K562 (cell line): ENCODE measurements at regions not wholly inside any gene's neighbourhood (a gene's known extent, or its start where the extent isn't known, plus 50 kb on each side); places are given as distances from the start of the nearest gene placed in this dataset.

ENCODE experiments used
- ATAC-seq: fragments of 200-7000 bp; cut with Tn5 transposase; 3 replicates; pipeline ENCODE4 v1.9.1; 2020; ENCODE audit warnings: moderate library complexity
- BruUV-seq: library from RNA; stranded (reverse); fragments of 400-500 nt; replicated peaks from 2 replicates; lab custom pipeline; 2021; lab: Mats Ljungman, UMichigan
- CTCF ChIA-PET: fragments of 300-600 bp; formaldehyde crosslinking; extraction: SDS; loops from one replicate; lab custom pipeline; 2021; ENCODE audit warnings: low intra/inter-chr PET ratio; lab: Yijun Ruan, JAX
- POLR2A ChIA-PET: fragments of 300-600, 350-650 bp; sonication (Branson Sonifier 250); formaldehyde crosslinking; extraction: SDS; loops from one replicate; lab custom pipeline; 2021; ENCODE audit warnings: antibody characterized with exemption, inconsistent platforms; lab: Yijun Ruan, JAX
- DNase-seq, 4 experiments: peaks; one replicate each; pipeline versions ENCODE4 v3.0.0 to v3.0.0-alpha.2; 2011 to 2018; ENCODE audit warnings: low spot score in 3 of 4, mixed read lengths in 3 of 4; ENCODE audit errors: extremely low read depth in 1 of 4
- FAIRE-seq: peaks from 2 replicates; lab custom pipeline; 2011; peaks lifted over from hg19 to GRCh38; lab: Jason Lieb, UNC
- H2AFZ ChIP-seq: 2 replicates; pipeline ENCODE4 v1.6.0; 2011; ENCODE audit warnings: low read depth, low read length, control low read depth, inconsistent platforms
- H3K27ac ChIP-seq: fragments of 200-600 bp; 3 replicates; pipeline ENCODE4 v1.8.0; 2011; ENCODE audit warnings: low read depth, mild to moderate bottlenecking, control low read depth, inconsistent platforms, low read length, moderate library complexity, mixed read lengths; ENCODE audit errors: extremely low read depth
- H3K27me3 ChIP-seq, 2 experiments: fragments of 300-600 bp in 1 of 2; 2 replicates in 1 of 2; 3 replicates in 1 of 2; pipeline versions ENCODE4 v1.6.0 to v1.8.0; 2011; ENCODE audit warnings: inconsistent platforms in 2 of 2, low read length in 2 of 2, mild to moderate bottlenecking in 1 of 2, mixed read lengths in 1 of 2, moderate library complexity in 1 of 2; ENCODE audit not compliant: control insufficient read depth in 2 of 2, insufficient read depth in 2 of 2
- H3K36me3 ChIP-seq: fragments of 300-600 bp; 3 replicates; pipeline ENCODE4 v1.8.0; 2011; ENCODE audit warnings: mild to moderate bottlenecking, low read length, inconsistent platforms; ENCODE audit not compliant: control insufficient read depth, insufficient read depth
- H3K4me1 ChIP-seq, 2 experiments: fragments of 200-600 bp in 1 of 2; replicated peaks in 1 of 2; 2 replicates in 1 of 2; 3 replicates in 1 of 2; pipeline versions ENCODE4 v1.5.1 to v1.8.0; 2011; ENCODE audit warnings: inconsistent platforms in 2 of 2, low read length in 2 of 2, mild to moderate bottlenecking in 1 of 2, mixed read lengths in 1 of 2, moderate library complexity in 1 of 2; ENCODE audit not compliant: control insufficient read depth in 2 of 2, insufficient read depth in 2 of 2
- H3K4me2 ChIP-seq: 2 replicates; pipeline ENCODE4 v1.6.1; 2011; ENCODE audit warnings: low read length, control low read depth, inconsistent platforms, mixed read lengths; ENCODE audit not compliant: insufficient read depth
- H3K4me3 ChIP-seq: fragments of 200-600 bp; sonication (generic), shearing (Covaris generic); 2 replicates; pipeline ENCODE4 v1.5.1; 2016; ENCODE audit warnings: control low read depth, inconsistent platforms
- H3K79me2 ChIP-seq: fragments of 200-600 bp; 3 replicates; pipeline ENCODE4 v1.8.0; 2011; ENCODE audit warnings: low read length, inconsistent platforms; ENCODE audit not compliant: control insufficient read depth, insufficient read depth
- H3K9ac ChIP-seq, 2 experiments: 2 replicates each; pipeline versions ENCODE4 v1.6.0 to v1.6.1; 2011; ENCODE audit warnings: low read depth in 2 of 2, low read length in 2 of 2, control low read depth in 1 of 2, inconsistent platforms in 1 of 2, mild to moderate bottlenecking in 1 of 2, mixed read lengths in 1 of 2; ENCODE audit not compliant: insufficient read depth in 1 of 2
- H3K9me1 ChIP-seq: one replicate; pipeline ENCODE4 v1.6.0; 2011; ENCODE audit warnings: inconsistent platforms, mild to moderate bottlenecking, low read length, moderate library complexity; ENCODE audit not compliant: control insufficient read depth, insufficient read depth
- H3K9me3 ChIP-seq: replicated peaks from 2 replicates; pipeline ENCODE4 v1.5.1; 2011; ENCODE audit warnings: low read depth, low read length, inconsistent platforms; ENCODE audit not compliant: control insufficient read depth, insufficient read depth
- H4K20me1 ChIP-seq: replicated peaks from 2 replicates; pipeline ENCODE4 v1.6.1; 2011; ENCODE audit warnings: low read length, inconsistent platforms, mixed read lengths; ENCODE audit not compliant: control insufficient read depth, insufficient read depth
- ASH1L ChIP-seq: fragments of 450-650 bp; IDR thresholded peaks from 2 replicates; pipeline ENCODE4 v1.6.1; 2018; ENCODE audit warnings: borderline replicate concordance, mild to moderate bottlenecking, low read depth; ENCODE audit not compliant: partially characterized antibody
- ETV1 ChIP-seq: fragments of 450-650 bp; conservative IDR thresholded peaks from 2 replicates; pipeline ENCODE4 v1.6.1; 2016; ENCODE audit warnings: missing genetic modification characterization, control low read depth, low read depth, missing compliant biosample characterization
- FOSL1 ChIP-seq: fragments of 200-800 bp; sonication (Bioruptor generic); conservative IDR thresholded peaks from 2 replicates; pipeline ENCODE4 v1.6.1; 2016; ENCODE audit warnings: missing genetic modification characterization, missing compliant biosample characterization
- HOMEZ ChIP-seq: fragments of 250-450 bp; sonication (Bioruptor Pico); IDR thresholded peaks from 2 replicates; pipeline ENCODE4 v1.4.0; 2020; ENCODE audit warnings: mild to moderate bottlenecking, moderate library complexity
- RFX1 ChIP-seq: fragments of 450-650 bp; IDR thresholded peaks from 2 replicates; pipeline ENCODE4 v1.6.1; 2016; ENCODE audit warnings: mild to moderate bottlenecking, moderate library complexity
- TAL1 ChIP-seq: fragments of 450-650 bp; IDR thresholded peaks from 2 replicates; pipeline ENCODE4 v1.6.1; 2016; ENCODE audit warnings: mild to moderate bottlenecking
- ZNF24 ChIP-seq: fragments of 450-650 bp; IDR thresholded peaks from 2 replicates; pipeline ENCODE4 v1.6.1; 2016
- ZNF589 ChIP-seq: fragments of 200-800 bp; sonication (Bioruptor generic); IDR thresholded peaks from 2 replicates; pipeline ENCODE4 v1.6.1; 2016; ENCODE audit warnings: low read depth, missing genetic modification characterization, missing compliant biosample characterization
- ZNF79 ChIP-seq: fragments of 250-450 bp; sonication (Bioruptor Pico); IDR thresholded peaks from 2 replicates; pipeline ENCODE4 v1.4.0; 2020; ENCODE audit warnings: low read depth, mild to moderate bottlenecking, moderate library complexity
- WGBS: fragments of 100-300 bp; shearing (Covaris generic); methylation state at CpG from one replicate; pipeline ENCODE4 v1.1.6; 2016; ENCODE audit warnings: low coverage, mixed read lengths; ENCODE audit not compliant: insufficient coverage; ENCODE audit errors: missing lambda C conversion rate; 5-methylcytosine and 5-hydroxymethylcytosine counted together
- in situ Hi-C: fragments of 300-500 bp; cut with MboI; formaldehyde crosslinking; loops from 4 replicates; pipeline ENCODE4 v1.15.0; 2018; ENCODE audit warnings: inconsistent platforms, mixed read lengths
- intact Hi-C: fragments of 100-400 bp; cut with micrococcal nuclease; formaldehyde crosslinking; loops from 2 replicates; pipeline ENCODE4 v1.14.2; 2022
- TF ChIP-seq, protein P1 (sequence below): sonication (generic); formaldehyde crosslinking; IDR thresholded peaks from 2 replicates; pipeline ENCODE4 v1.8.0; 2023; ENCODE audit warnings: mild to moderate bottlenecking, missing genetic modification reagents
- TF ChIP-seq, protein P2 (sequence below): fragments of 450-650 bp; IDR thresholded peaks from 2 replicates; pipeline ENCODE4 v1.6.1; 2017; ENCODE audit warnings: mild to moderate bottlenecking, moderate library complexity

DNA sequence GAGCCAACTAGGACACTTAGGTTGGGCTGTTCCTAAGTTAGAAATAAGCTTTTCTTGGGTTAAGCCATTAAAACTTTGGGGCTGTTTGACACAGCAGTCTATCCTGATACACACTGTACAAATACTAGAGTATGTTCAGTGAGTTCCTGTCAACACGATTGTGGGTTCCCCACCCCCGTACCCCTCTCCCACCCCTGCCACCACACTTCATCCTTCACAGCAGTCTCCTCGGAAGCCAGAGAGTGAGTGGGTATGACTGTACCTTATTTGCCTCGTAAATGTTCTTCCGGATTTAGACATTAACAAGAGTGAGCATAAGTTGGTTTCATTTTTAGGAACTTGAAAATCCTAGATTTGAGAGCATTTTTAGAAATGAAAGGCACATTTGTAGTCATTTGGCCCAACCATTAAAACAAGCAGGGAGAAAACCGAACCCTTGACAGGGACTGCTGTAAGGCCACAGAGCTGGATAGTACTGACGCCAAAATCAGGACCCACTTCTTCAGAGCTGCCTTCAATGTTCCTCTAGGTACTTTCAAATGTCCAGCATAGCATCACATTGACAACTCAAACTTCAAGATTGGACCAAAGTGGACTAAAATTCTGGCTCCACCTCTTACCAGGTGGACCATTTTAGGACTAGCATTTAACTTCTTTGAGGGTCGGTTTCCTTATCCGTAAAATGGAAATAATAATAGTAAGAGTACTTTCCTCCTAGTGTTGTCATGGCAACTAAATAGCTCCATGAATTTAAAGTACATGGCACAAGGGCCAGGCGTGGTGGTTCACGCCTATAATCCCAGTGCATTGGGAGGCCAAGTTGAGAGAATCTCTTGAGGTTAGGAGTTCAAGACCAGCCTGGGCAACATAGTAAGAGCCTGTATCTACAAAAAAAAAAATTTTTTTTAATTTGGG, 166.3 kb upstream of the SERTAD2 start:
- Histone ChIP-seq H2AFZ (peak overlapping the region; percentile 82), H4K20me1 (no peaks in the 10 kb centered on the region), H3K27ac (no peak overlapping the region), H3K9me1 (no peaks in the 10 kb centered on the region), H3K4me2 (peak overlapping the region; percentile 22; the same call in 1 of the 2 replicates), H3K9ac (no peak overlapping the region), H3K9me3 (no peaks in the 10 kb centered on the region), H3K27me3 (no peaks in the 10 kb centered on the region), H3K4me1 (peaks cover 6 to 35% of the 10 kb centered on the region in 2 experiments; a peak in 4 of 5 replicates), H3K79me2 (no peaks in the 10 kb centered on the region), H3K4me3 (no peak overlapping the region), H3K36me3 (no peaks in the 10 kb centered on the region)
- no peak for TF ChIP-seq ASH1L
- no peak for TF ChIP-seq ZNF79 (CRISPR knock-in tag)
- no peak for TF ChIP-seq HOMEZ
- TF ChIP-seq, protein P1, sequence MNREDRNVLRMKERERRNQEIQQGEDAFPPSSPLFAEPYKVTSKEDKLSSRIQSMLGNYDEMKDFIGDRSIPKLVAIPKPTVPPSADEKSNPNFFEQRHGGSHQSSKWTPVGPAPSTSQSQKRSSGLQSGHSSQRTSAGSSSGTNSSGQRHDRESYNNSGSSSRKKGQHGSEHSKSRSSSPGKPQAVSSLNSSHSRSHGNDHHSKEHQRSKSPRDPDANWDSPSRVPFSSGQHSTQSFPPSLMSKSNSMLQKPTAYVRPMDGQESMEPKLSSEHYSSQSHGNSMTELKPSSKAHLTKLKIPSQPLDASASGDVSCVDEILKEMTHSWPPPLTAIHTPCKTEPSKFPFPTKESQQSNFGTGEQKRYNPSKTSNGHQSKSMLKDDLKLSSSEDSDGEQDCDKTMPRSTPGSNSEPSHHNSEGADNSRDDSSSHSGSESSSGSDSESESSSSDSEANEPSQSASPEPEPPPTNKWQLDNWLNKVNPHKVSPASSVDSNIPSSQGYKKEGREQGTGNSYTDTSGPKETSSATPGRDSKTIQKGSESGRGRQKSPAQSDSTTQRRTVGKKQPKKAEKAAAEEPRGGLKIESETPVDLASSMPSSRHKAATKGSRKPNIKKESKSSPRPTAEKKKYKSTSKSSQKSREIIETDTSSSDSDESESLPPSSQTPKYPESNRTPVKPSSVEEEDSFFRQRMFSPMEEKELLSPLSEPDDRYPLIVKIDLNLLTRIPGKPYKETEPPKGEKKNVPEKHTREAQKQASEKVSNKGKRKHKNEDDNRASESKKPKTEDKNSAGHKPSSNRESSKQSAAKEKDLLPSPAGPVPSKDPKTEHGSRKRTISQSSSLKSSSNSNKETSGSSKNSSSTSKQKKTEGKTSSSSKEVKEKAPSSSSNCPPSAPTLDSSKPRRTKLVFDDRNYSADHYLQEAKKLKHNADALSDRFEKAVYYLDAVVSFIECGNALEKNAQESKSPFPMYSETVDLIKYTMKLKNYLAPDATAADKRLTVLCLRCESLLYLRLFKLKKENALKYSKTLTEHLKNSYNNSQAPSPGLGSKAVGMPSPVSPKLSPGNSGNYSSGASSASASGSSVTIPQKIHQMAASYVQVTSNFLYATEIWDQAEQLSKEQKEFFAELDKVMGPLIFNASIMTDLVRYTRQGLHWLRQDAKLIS (CRISPR knock-in tag), result no peak
- TF ChIP-seq, protein P2, sequence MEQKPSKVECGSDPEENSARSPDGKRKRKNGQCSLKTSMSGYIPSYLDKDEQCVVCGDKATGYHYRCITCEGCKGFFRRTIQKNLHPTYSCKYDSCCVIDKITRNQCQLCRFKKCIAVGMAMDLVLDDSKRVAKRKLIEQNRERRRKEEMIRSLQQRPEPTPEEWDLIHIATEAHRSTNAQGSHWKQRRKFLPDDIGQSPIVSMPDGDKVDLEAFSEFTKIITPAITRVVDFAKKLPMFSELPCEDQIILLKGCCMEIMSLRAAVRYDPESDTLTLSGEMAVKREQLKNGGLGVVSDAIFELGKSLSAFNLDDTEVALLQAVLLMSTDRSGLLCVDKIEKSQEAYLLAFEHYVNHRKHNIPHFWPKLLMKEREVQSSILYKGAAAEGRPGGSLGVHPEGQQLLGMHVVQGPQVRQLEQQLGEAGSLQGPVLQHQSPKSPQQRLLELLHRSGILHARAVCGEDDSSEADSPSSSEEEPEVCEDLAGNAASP, result no peak
- no peak for TF ChIP-seq FOSL1 (tag)
- TF ChIP-seq TAL1, result no peak
- TF ChIP-seq ZNF589 (CRISPR knock-in tag), result 0 out of 2 replicates have a peak, but pooled peaks have one; percentile 27
- TF ChIP-seq ETV1, result 0 out of 2 replicates have a peak, but pooled peaks have one; percentile 21
- peak; percentile 92 for TF ChIP-seq RFX1
- no peak for TF ChIP-seq ZNF24
- in situ Hi-C loops (no loop called here), intact Hi-C loops (no loop called here)
- peak; percentile 32 for FAIRE-seq
- POLR2A ChIA-PET, result interaction anchor here (0.5 to 1.3 kb wide), 5 partner anchors 8 to 175 kb away, joined by 3 to 5 read pairs (median 3); no protein-coding TSS in a partner anchor
- CTCF ChIA-PET, result no interaction called here
- 63% methylated on average over 11 of the region's 11 CpGs for WGBS
- no peak for DNase-seq
- ATAC-seq, result peak; percentile 27
- BruUV-seq, result no TSS peak
